H1 (cell line): ENCODE measurements at regions not wholly inside any gene's neighbourhood (a gene's known extent, or its start where the extent isn't known, plus 50 kb on each side); places are given as distances from the start of the nearest gene placed in this dataset.

Experiments used
- CTCF ChIA-PET: fragments of 300-600 bp; sonication (Branson Sonifier 250); formaldehyde crosslinking; loops from one replicate; lab custom pipeline; 2021; ENCODE audit not compliant: partially characterized antibody; lab: Charles Lee
- POLR2A ChIA-PET: fragments of 300-600 bp; sonication (Branson Sonifier 250); formaldehyde crosslinking; loops from one replicate; lab custom pipeline; 2021; ENCODE audit warnings: inconsistent platforms; ENCODE audit not compliant: partially characterized antibody; lab: Charles Lee
- DNase-seq, 2 experiments: peaks; one replicate each; pipeline versions ENCODE4 v3.0.0 to v3.0.0-alpha.2; 2010 to 2022; ENCODE audit warnings: low spot score in 2 of 2, low read depth in 1 of 2, mixed read lengths in 1 of 2
- FAIRE-seq: peaks from 2 replicates; lab custom pipeline; 2011; peaks lifted over from hg19 to GRCh38; lab: Jason Lieb, UNC
- H2AFZ ChIP-seq: 2 replicates; pipeline ENCODE4 v1.8.1; 2012; ENCODE audit warnings: low read length, inconsistent platforms
- H2AK5ac ChIP-seq: 2 replicates; pipeline ENCODE4 v1.6.1; 2013; ENCODE audit warnings: low read depth, low read length
- H2BK120ac ChIP-seq: replicated peaks from 2 replicates; pipeline ENCODE3; 2013; ENCODE audit warnings: low read depth, low read length, inconsistent platforms
- H2BK12ac ChIP-seq: 2 replicates; pipeline ENCODE4 v1.6.1; 2013; ENCODE audit warnings: low read depth, low read length
- H2BK15ac ChIP-seq: 2 replicates; pipeline ENCODE4 v1.6.1; 2013; ENCODE audit warnings: low read length
- H2BK20ac ChIP-seq: 2 replicates; pipeline ENCODE4 v1.6.1; 2013; ENCODE audit warnings: low read length
- H2BK5ac ChIP-seq: 2 replicates; pipeline ENCODE4 v1.6.1; 2013; ENCODE audit warnings: low read depth, low read length
- H3K14ac ChIP-seq: 2 replicates; pipeline ENCODE4 v1.6.1; 2013; ENCODE audit warnings: inconsistent platforms; ENCODE audit not compliant: insufficient read length
- H3K18ac ChIP-seq: 2 replicates; pipeline ENCODE4 v1.6.1; 2013; ENCODE audit warnings: low read length; ENCODE audit errors: extremely low read depth
- H3K23ac ChIP-seq: 2 replicates; pipeline ENCODE4 v1.6.1; 2013; ENCODE audit warnings: inconsistent platforms; ENCODE audit not compliant: insufficient read length
- H3K23me2 ChIP-seq: 2 replicates; pipeline ENCODE4 v1.6.1; 2013; ENCODE audit warnings: low read depth, low read length
- H3K27ac ChIP-seq: 2 replicates; pipeline ENCODE4 v1.6.1; 2011; ENCODE audit warnings: low read depth, low read length, inconsistent platforms
- H3K27me3 ChIP-seq, 4 experiments: replicated peaks in 1 of 4; 1 replicate in 1 of 4; 2 replicates in 3 of 4; pipeline versions ENCODE4 v1.6.1 to v1.8.1; 2011 to 2013; ENCODE audit warnings: low read length in 3 of 4, mild to moderate bottlenecking in 3 of 4, inconsistent platforms in 2 of 4, mixed read lengths in 2 of 4, moderate library complexity in 1 of 4; ENCODE audit not compliant: control insufficient read depth in 3 of 4, insufficient read depth in 3 of 4; ENCODE audit errors: extremely low read depth in 1 of 4
- H3K36me3 ChIP-seq, 4 experiments: 2 replicates each; pipeline versions ENCODE4 v1.6.1 to v1.8.1; 2011 to 2013; ENCODE audit warnings: mild to moderate bottlenecking in 4 of 4, low read length in 3 of 4, moderate library complexity in 2 of 4, control low read depth in 1 of 4, inconsistent platforms in 1 of 4; ENCODE audit not compliant: insufficient read depth in 4 of 4, control insufficient read depth in 2 of 4
- H3K4ac ChIP-seq: replicated peaks from 2 replicates; pipeline ENCODE3; 2013; ENCODE audit warnings: low read length, low read depth, mixed read lengths, inconsistent platforms; ENCODE audit not compliant: insufficient read length
- H3K4me1 ChIP-seq, 4 experiments: replicated peaks in 1 of 4; 1 replicate in 1 of 4; 2 replicates in 3 of 4; pipeline versions ENCODE4 v1.6.1 to v1.8.1; 2011 to 2013; ENCODE audit warnings: low read length in 3 of 4, inconsistent platforms in 2 of 4, mixed read lengths in 1 of 4; ENCODE audit not compliant: insufficient read depth in 4 of 4, control insufficient read depth in 3 of 4
- H3K4me2 ChIP-seq, 2 experiments: 2 replicates each; pipeline versions ENCODE4 v1.6.1 to v1.8.1; 2011 to 2013; ENCODE audit warnings: low read depth in 2 of 2, low read length in 2 of 2, control low read depth in 1 of 2, inconsistent platforms in 1 of 2, mild to moderate bottlenecking in 1 of 2; ENCODE audit not compliant: insufficient read depth in 1 of 2
- H3K4me3 ChIP-seq, 4 experiments: fragments of 200-600, 300-600 bp in 1 of 4; sonication (generic), shearing (Covaris generic), sonication (Bioruptor Twin) in 1 of 4; 2 replicates each; pipeline versions ENCODE4 v1.5.1 to v1.8.1; 2011 to 2016; ENCODE audit warnings: low read length in 4 of 4, low read depth in 3 of 4, control low read depth in 2 of 4, inconsistent platforms in 2 of 4, mild to moderate bottlenecking in 2 of 4, mixed read lengths in 1 of 4, moderate library complexity in 1 of 4; ENCODE audit not compliant: insufficient read depth in 2 of 4; ENCODE audit errors: extremely low read depth in 1 of 4
- H3K56ac ChIP-seq: replicated peaks from 2 replicates; pipeline ENCODE3; 2013; ENCODE audit warnings: low read depth, mild to moderate bottlenecking, mixed read lengths, low read length, inconsistent platforms; ENCODE audit not compliant: insufficient read length
- H3K79me1 ChIP-seq: 2 replicates; pipeline ENCODE4 v1.6.1; 2013; ENCODE audit warnings: low read depth, low read length, control low read depth
- H3K79me2 ChIP-seq, 2 experiments: 2 replicates each; pipeline versions ENCODE4 v1.6.1 to v1.8.1; 2012 to 2013; ENCODE audit warnings: low read length in 2 of 2, mild to moderate bottlenecking in 2 of 2, inconsistent platforms in 1 of 2; ENCODE audit not compliant: insufficient read depth in 2 of 2, control insufficient read depth in 1 of 2
- H3K9ac ChIP-seq, 4 experiments: replicated peaks in 1 of 4; 1 replicate in 1 of 4; 2 replicates in 3 of 4; pipeline versions ENCODE4 v1.6.1 to v1.8.1; 2011 to 2013; ENCODE audit warnings: low read depth in 3 of 4, low read length in 3 of 4, control low read depth in 2 of 4, mild to moderate bottlenecking in 2 of 4, moderate library complexity in 2 of 4, inconsistent platforms in 1 of 4; ENCODE audit errors: extremely low read depth in 1 of 4
- H3K9me3 ChIP-seq, 2 experiments: 2 replicates each; pipeline versions ENCODE4 v1.6.1 to v1.8.1; 2012 to 2013; ENCODE audit warnings: mild to moderate bottlenecking in 2 of 2, moderate library complexity in 2 of 2, control low read depth in 1 of 2, inconsistent platforms in 1 of 2, low read depth in 1 of 2, low read length in 1 of 2, mixed read lengths in 1 of 2; ENCODE audit not compliant: insufficient read depth in 2 of 2
- H4K20me1 ChIP-seq, 2 experiments: replicated peaks in 1 of 2; 2 replicates each; pipeline versions ENCODE3 to v1.8.1; 2011 to 2013; ENCODE audit warnings: inconsistent platforms in 2 of 2, low read length in 2 of 2, mild to moderate bottlenecking in 1 of 2; ENCODE audit not compliant: insufficient read depth in 2 of 2, control insufficient read depth in 1 of 2
- H4K5ac ChIP-seq: 2 replicates; pipeline ENCODE4 v1.6.1; 2013; ENCODE audit warnings: low read length, low read depth, mixed read lengths, inconsistent platforms; ENCODE audit not compliant: insufficient read length
- H4K8ac ChIP-seq: 2 replicates; pipeline ENCODE4 v1.8.0; 2013; ENCODE audit warnings: mild to moderate bottlenecking, moderate library complexity, low read length, inconsistent platforms; ENCODE audit not compliant: insufficient read depth; ENCODE audit errors: extremely low read depth
- H4K91ac ChIP-seq: replicated peaks from 2 replicates; pipeline ENCODE3; 2013; ENCODE audit warnings: low read length, mixed read lengths, inconsistent platforms; ENCODE audit not compliant: insufficient read length
- TAF1 ChIP-seq: IDR thresholded peaks from 2 replicates; pipeline ENCODE4 v1.6.1; 2011; ENCODE audit warnings: mild to moderate bottlenecking, low read depth, low read length

DNA sequence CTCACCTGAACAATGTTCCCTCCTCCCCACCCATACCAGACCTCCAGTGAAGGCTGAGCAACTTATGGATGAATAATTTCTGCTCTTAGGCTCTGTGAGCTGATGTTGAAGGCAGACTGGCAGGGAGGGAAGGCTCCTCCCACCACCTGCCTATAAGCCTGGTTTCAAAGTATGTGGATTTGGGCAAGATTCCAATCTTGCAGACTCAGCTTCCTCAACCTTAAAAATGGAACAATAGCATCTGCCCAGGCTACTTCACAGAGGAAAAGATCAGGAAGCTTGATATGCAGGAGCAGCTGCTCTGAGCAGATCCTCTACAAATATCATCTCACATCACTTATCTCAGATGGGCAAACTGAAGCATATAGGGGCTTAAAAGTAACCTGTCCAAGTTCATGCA, 112.2 kb downstream of the ZFP36L2 start:
- no peak overlapping the region for H3K23ac ChIP-seq
- no peaks in the 10 kb centered on the region for H3K79me2 ChIP-seq
- H2BK12ac ChIP-seq: no peak overlapping the region
- no peak overlapping the region for H3K9ac ChIP-seq
- CTCF ChIA-PET: interaction anchor here (1.0 to 8.2 kb wide), 9 partner anchors 8 to 167 kb away, joined by 3 to 73 read pairs (median 5); no protein-coding TSS in a partner anchor
- H3K56ac ChIP-seq: no peak overlapping the region
- no peak for DNase-seq
- H4K91ac ChIP-seq: no peak overlapping the region
- POLR2A ChIA-PET: no interaction called here
- no peak overlapping the region for H3K4me3 ChIP-seq
- no peak overlapping the region for H3K18ac ChIP-seq
- H2BK5ac ChIP-seq: no peak overlapping the region
- H3K4ac ChIP-seq: no peak overlapping the region
- H3K79me1 ChIP-seq: no peaks in the 10 kb centered on the region
- H3K4me2 ChIP-seq: no peak overlapping the region
- H4K8ac ChIP-seq: no peak overlapping the region
- H3K27ac ChIP-seq: no peak overlapping the region
- peaks cover 6 to 12% of the 10 kb centered on the region in 2 experiments; a peak in 2 of 4 replicates for H3K9me3 ChIP-seq
- no peaks in the 10 kb centered on the region for H3K36me3 ChIP-seq
- H2AK5ac ChIP-seq: no peak overlapping the region
- no peaks in the 10 kb centered on the region for H4K20me1 ChIP-seq
- no peak for FAIRE-seq
- H2BK120ac ChIP-seq: no peak overlapping the region
- no peak overlapping the region for H2AFZ ChIP-seq
- TF ChIP-seq TAF1: no peak
- TF ChIP-seq, all 59 proteins: peak for 0
- Histone ChIP-seq H2BK20ac (no peak overlapping the region), H3K27me3 (no peaks in the 10 kb centered on the region), H3K4me1 (peaks cover 0 to 4% (median 0%) of the 10 kb centered on the region in 4 experiments; a peak in 3 of 7 replicates), H3K14ac (no peak overlapping the region), H3K23me2 (no peaks in the 10 kb centered on the region), H2BK15ac (no peak overlapping the region; the same call in 1 of the 2 replicates), H4K5ac (no peak overlapping the region)
